ENCODE measurements at regions not wholly inside any gene's neighbourhood (a gene's known extent, or its start where the extent isn't known, plus 50 kb on each side); places are given as distances from the start of the nearest gene placed in this dataset.

DNA sequence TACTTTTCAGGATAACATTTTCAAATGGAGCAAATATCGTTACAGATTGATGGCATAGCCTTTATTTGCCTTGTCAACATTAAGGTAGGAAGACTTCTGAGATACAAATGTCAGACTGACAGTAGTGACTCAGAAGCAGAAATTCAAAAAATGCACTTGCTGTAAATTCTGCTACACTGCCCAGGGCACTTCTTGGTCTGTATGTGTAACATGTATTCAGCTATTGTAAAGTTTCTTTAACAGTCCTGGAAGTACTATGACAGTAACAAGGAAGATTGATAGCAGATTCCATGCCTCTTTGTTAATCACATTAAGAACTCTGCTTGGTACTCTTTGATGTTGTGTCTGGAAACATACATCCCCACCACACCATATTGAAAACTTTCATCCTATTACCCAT, 69.6 kb upstream of the PCDH18 start:
- intact Hi-C loops (cut with DNase I) = no loop called here
- no peak for DNase-seq
- Histone ChIP-seq H3K9me3 (ENCODE audit: control insufficient read depth in 2 of 3, insufficient read depth in 1 of 3, low read length in 3 of 3) (no peaks in the 10 kb centered on the region), H3K27ac (ENCODE audit: low read depth in 2 of 2, low read length in 2 of 2) (no peak overlapping the region), H3K4me1 (ENCODE audit: control insufficient read depth in 2 of 3, insufficient read depth in 2 of 3, low read depth in 1 of 3, low read length in 3 of 3) (peaks cover 0 to 3% (median 0%) of the 10 kb centered on the region in 3 donors), H3K9ac (ENCODE audit: low read length in 3 of 3) (no peak overlapping the region), H3K27me3 (ENCODE audit: control insufficient read depth, insufficient read depth, low read length) (no peaks in the 10 kb centered on the region), H3K36me3 (ENCODE audit: control insufficient read depth in 2 of 3, insufficient read depth in 3 of 3, low read length in 3 of 3) (no peaks in the 10 kb centered on the region), H3K4me3 (ENCODE audit: low read length in 3 of 3) (no peak overlapping the region)
- TF ChIP-seq, protein P1, sequence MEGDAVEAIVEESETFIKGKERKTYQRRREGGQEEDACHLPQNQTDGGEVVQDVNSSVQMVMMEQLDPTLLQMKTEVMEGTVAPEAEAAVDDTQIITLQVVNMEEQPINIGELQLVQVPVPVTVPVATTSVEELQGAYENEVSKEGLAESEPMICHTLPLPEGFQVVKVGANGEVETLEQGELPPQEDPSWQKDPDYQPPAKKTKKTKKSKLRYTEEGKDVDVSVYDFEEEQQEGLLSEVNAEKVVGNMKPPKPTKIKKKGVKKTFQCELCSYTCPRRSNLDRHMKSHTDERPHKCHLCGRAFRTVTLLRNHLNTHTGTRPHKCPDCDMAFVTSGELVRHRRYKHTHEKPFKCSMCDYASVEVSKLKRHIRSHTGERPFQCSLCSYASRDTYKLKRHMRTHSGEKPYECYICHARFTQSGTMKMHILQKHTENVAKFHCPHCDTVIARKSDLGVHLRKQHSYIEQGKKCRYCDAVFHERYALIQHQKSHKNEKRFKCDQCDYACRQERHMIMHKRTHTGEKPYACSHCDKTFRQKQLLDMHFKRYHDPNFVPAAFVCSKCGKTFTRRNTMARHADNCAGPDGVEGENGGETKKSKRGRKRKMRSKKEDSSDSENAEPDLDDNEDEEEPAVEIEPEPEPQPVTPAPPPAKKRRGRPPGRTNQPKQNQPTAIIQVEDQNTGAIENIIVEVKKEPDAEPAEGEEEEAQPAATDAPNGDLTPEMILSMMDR (IDR thresholded peaks at IDR 0.05; ENCODE audit: borderline replicate concordance, extremely low read depth, insufficient read depth) = no peak
- FAIRE-seq = no peak

DNA sequence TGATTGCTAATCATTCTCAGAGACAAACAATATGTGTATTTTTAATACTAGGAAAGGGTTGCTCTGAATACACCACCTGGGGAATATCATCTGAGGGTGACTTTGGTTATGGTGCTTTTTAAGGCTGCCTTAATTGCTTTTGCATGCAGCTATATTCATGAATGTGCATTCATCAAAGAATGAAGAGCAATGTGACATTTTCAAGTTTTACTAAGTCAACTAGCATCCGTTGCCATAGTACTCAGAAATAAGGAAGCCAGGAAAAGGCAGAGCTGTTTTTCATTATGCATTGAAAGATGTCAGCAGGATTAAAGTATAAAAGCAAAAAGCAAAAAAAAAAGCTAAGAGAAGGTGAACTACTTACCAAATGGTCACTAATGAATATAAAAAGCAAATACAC, 67.4 kb upstream of the PCDH18 start:
- FAIRE-seq (no peak), DNase-seq (no peak)
- peaks cover 0 to 3% (median 0%) of the 10 kb centered on the region in 3 donors for H3K4me1 ChIP-seq (ENCODE audit: control insufficient read depth in 2 of 3, insufficient read depth in 2 of 3, low read depth in 1 of 3, low read length in 3 of 3)

DNA sequence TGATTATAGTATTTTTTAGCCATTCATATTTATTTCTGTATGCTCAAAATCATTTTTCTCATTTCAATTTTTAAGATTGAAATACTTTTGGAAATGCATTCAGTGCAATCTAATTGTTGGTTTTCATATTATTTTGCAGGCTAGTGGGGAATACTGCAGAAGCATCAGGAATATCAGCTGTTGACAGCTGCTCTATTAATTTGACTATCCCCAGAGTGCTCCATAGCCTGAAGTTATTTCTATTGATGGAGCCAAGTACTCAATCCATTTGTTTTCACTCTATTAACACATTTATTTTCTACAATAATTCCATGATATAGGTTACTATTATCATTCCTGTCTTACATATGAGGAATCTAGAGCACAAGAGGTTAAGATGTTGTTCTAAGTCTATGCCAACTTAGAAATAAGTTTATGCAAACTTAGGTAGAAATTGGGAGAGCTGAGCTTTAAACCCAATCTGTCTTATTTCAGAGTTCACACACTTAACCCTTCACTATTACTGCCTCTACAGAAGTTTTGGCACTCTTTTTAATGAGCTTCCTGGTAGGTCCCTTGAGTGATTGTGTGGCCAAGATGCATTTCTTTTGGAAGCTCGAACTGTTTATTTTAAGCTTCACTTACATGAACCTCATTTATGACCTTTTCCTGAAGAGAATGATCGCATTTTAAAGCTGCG, 65.6 kb upstream of the PCDH18 start:
- FAIRE-seq (no peak), DNase-seq (peak in 2 of 5 donors; percentile 68 to 87)

More for the DNA sequence above, 67.4 kb upstream of the PCDH18 start:
- Histone ChIP-seq H3K27me3 (ENCODE audit: control insufficient read depth, insufficient read depth, low read length) (no peaks in the 10 kb centered on the region), H3K9me3 (ENCODE audit: control insufficient read depth in 2 of 3, insufficient read depth in 1 of 3, low read length in 3 of 3) (no peaks in the 10 kb centered on the region), H3K9ac (ENCODE audit: low read length in 3 of 3) (no peak overlapping the region), H3K36me3 (ENCODE audit: control insufficient read depth in 2 of 3, insufficient read depth in 3 of 3, low read length in 3 of 3) (no peaks in the 10 kb centered on the region), H3K27ac (ENCODE audit: low read depth in 2 of 2, low read length in 2 of 2) (no peak overlapping the region), H3K4me3 (ENCODE audit: low read length in 3 of 3) (no peak overlapping the region)
- intact Hi-C loops (cut with DNase I) = no loop called here
- TF ChIP-seq, protein P1 (IDR thresholded peaks at IDR 0.05; ENCODE audit: borderline replicate concordance, extremely low read depth, insufficient read depth) = no peak

More for the DNA sequence above, 65.6 kb upstream of the PCDH18 start:
- Histone ChIP-seq H3K4me1 (ENCODE audit: control insufficient read depth in 2 of 3, insufficient read depth in 2 of 3, low read depth in 1 of 3, low read length in 3 of 3) (peaks cover 0 to 3% (median 0%) of the 10 kb centered on the region in 3 donors), H3K9me3 (ENCODE audit: control insufficient read depth in 2 of 3, insufficient read depth in 1 of 3, low read length in 3 of 3) (no peaks in the 10 kb centered on the region), H3K27me3 (ENCODE audit: control insufficient read depth, insufficient read depth, low read length) (no peaks in the 10 kb centered on the region), H3K36me3 (ENCODE audit: control insufficient read depth in 2 of 3, insufficient read depth in 3 of 3, low read length in 3 of 3) (no peaks in the 10 kb centered on the region), H3K4me3 (ENCODE audit: low read length in 3 of 3) (no peak overlapping the region), H3K9ac (ENCODE audit: low read length in 3 of 3) (no peak overlapping the region), H3K27ac (ENCODE audit: low read depth in 2 of 2, low read length in 2 of 2) (no peak overlapping the region)
- TF ChIP-seq, protein P1 (IDR thresholded peaks at IDR 0.05; ENCODE audit: borderline replicate concordance, extremely low read depth, insufficient read depth) = no peak
- intact Hi-C loops (cut with DNase I) = no loop called here

Data from kidney (tissue), 13 donors.